ENCODE measurements at regions not wholly inside any gene's neighbourhood (a gene's known extent, or its start where the extent isn't known, plus 50 kb on each side); places are given as distances from the start of the nearest gene placed in this dataset.

- no peak for TF ChIP-seq CTCF (IDR thresholded peaks at IDR 0.05; ENCODE audit: low read depth, low read length, missing control alignments)
- no peak overlapping the region for H3K4me3 ChIP-seq (ENCODE audit: low read depth, low read length)
- in situ Hi-C loops (cut with HindIII; ENCODE audit: low sequenced_read_pairs): no loop called here
- DNase-seq (ENCODE audit: low read depth): no peak
Measured at GRCh38 chr15:53323191-53323590, 436.3 kb downstream of the WDR72 start.

- in situ Hi-C loops (cut with HindIII; ENCODE audit: low sequenced_read_pairs): no loop called here
- TF ChIP-seq CTCF (IDR thresholded peaks at IDR 0.05; ENCODE audit: low read depth, low read length, missing control alignments): no peak
- H3K4me3 ChIP-seq (ENCODE audit: low read depth, low read length): no peak overlapping the region
- no peak for DNase-seq (ENCODE audit: low read depth)
Measured at GRCh38 chr15:53320816-53321215, 438.6 kb downstream of the WDR72 start.

GRCh38 chr15:53312707-53313106 lies 446.8 kb downstream of the WDR72 start:
- H3K4me3 ChIP-seq (ENCODE audit: low read depth, low read length): no peak overlapping the region
- in situ Hi-C loops (cut with HindIII; ENCODE audit: low sequenced_read_pairs): no loop called here
- no peak for DNase-seq (ENCODE audit: low read depth)
- TF ChIP-seq CTCF (IDR thresholded peaks at IDR 0.05; ENCODE audit: low read depth, low read length, missing control alignments): no peak

- in situ Hi-C loops (cut with HindIII; ENCODE audit: low sequenced_read_pairs): no loop called here
- TF ChIP-seq CTCF (IDR thresholded peaks at IDR 0.05; ENCODE audit: low read depth, low read length, missing control alignments): no peak
- H3K4me3 ChIP-seq (ENCODE audit: low read depth, low read length): no peak overlapping the region
- DNase-seq (ENCODE audit: low read depth): no peak
Measured at GRCh38 chr15:53310709-53311108, 448.8 kb downstream of the WDR72 start.

- in situ Hi-C loops (cut with HindIII; ENCODE audit: low sequenced_read_pairs): no loop called here
- TF ChIP-seq CTCF (IDR thresholded peaks at IDR 0.05; ENCODE audit: low read depth, low read length, missing control alignments): no peak
- no peak for DNase-seq (ENCODE audit: low read depth)
- H3K4me3 ChIP-seq (ENCODE audit: low read depth, low read length): no peak overlapping the region
Measured at GRCh38 chr15:53307952-53308624, 451.4 kb downstream of the WDR72 start.

DNA sequence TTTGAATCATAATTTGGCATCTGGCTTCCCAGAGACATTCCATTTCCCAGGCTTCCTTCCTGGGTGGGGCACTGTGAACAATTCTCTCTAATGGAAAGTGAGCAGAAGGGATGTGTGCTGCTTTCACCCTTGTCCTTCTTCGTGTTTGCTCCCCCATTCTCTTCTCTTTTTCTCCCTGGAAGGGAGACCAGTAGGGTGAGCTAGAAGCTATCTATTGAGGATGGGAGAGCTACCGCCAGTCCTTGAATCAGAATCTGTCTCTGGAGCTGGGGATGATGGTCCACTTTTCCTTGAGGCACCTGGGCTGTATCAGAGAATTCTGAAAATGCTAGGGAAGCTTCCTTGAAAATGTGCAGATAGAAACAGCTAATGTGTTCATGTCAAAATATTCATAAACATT lies 453.9 kb downstream of the WDR72 start:
- no peak for DNase-seq (ENCODE audit: low read depth)
- in situ Hi-C loops (cut with HindIII; ENCODE audit: low sequenced_read_pairs): no loop called here
- no peak for TF ChIP-seq CTCF (IDR thresholded peaks at IDR 0.05; ENCODE audit: low read depth, low read length, missing control alignments)
- no peak overlapping the region for H3K4me3 ChIP-seq (ENCODE audit: low read depth, low read length)
